Activated B cell treated with CpG ODN at 0.5 μM for 24 hours (primary cell): ENCODE measurements at regions not wholly inside any gene's neighbourhood (a gene's known extent, or its start where the extent isn't known, plus 50 kb on each side); places are given as distances from the start of the nearest gene placed in this dataset.

Experiments
- ATAC-seq: fragments of 200-7000 bp; cut with Tn5 transposase; one replicate; pipeline ENCODE4 v1.10.0; 2021; ENCODE audit warnings: low read depth, mild to moderate bottlenecking, moderate library complexity
- CTCF ChIA-PET: fragments of 350-600 bp; sonication (Branson Sonifier 250); formaldehyde crosslinking; loops from one replicate; lab custom pipeline; 2021; ENCODE audit warnings: antibody characterized with exemption; lab: Charles Lee
- POLR2A ChIA-PET: fragments of 350-600 bp; sonication (Branson Sonifier 250); formaldehyde crosslinking; loops from one replicate; lab custom pipeline; 2021; ENCODE audit warnings: antibody characterized with exemption; lab: Charles Lee
- DNase-seq: peaks from one replicate; pipeline ENCODE4 v3.0.0; 2022
- H3K27ac Mint-ChIP-seq: one replicate; pipeline ENCODE4 v1.8.0; 2020; ENCODE audit warnings: mixed read lengths
- H3K27me3 Mint-ChIP-seq: one replicate; pipeline ENCODE4 v1.8.0; 2021; ENCODE audit warnings: mixed read lengths
- H3K36me3 Mint-ChIP-seq: one replicate; pipeline ENCODE4 v1.8.0; 2021; ENCODE audit warnings: low read depth, mixed read lengths
- H3K4me1 Mint-ChIP-seq: one replicate; pipeline ENCODE4 v1.8.0; 2021; ENCODE audit warnings: mixed read lengths
- H3K4me3 Mint-ChIP-seq: one replicate; pipeline ENCODE4 v1.8.0; 2020; ENCODE audit warnings: mild to moderate bottlenecking, mixed read lengths
- H3K9me3 Mint-ChIP-seq: one replicate; pipeline ENCODE4 v1.8.0; 2020; ENCODE audit warnings: mixed read lengths
- CTCF ChIP-seq: fragments of 200-600 bp; IDR thresholded peaks from one replicate; pipeline ENCODE4 v1.8.0; 2022; ENCODE audit warnings: antibody characterized with exemption, mild to moderate bottlenecking
- intact Hi-C: fragments of 100-400 bp; cut with micrococcal nuclease; formaldehyde crosslinking; loops from one replicate; pipeline ENCODE4 v1.15.1; 2024

GRCh38 chr5:86765778-86766502, 148.2 kb downstream of the COX7C start:
- no peaks in the 10 kb centered on the region for H3K36me3 Mint-ChIP-seq
- H3K27me3 Mint-ChIP-seq: no peaks in the 10 kb centered on the region
- intact Hi-C loops: no loop called here
- ChIA-PET POLR2A (no interaction called here), CTCF (no interaction called here)
- TF ChIP-seq CTCF: no peak
- no peak for DNase-seq
- H3K4me1 Mint-ChIP-seq: no peaks in the 10 kb centered on the region
- H3K9me3 Mint-ChIP-seq: no peaks in the 10 kb centered on the region
- no peak overlapping the region for H3K27ac Mint-ChIP-seq
- no peak for ATAC-seq
- H3K4me3 Mint-ChIP-seq: no peak overlapping the region

- ChIA-PET POLR2A (no interaction called here), CTCF (no interaction called here)
- intact Hi-C loops: no loop called here
- Mint-ChIP-seq H3K4me3 (no peak overlapping the region), H3K9me3 (peaks cover 3% of the 10 kb centered on the region), H3K27me3 (no peaks in the 10 kb centered on the region), H3K4me1 (no peaks in the 10 kb centered on the region), H3K27ac (no peak overlapping the region), H3K36me3 (no peaks in the 10 kb centered on the region)
- no peak for ATAC-seq
- no peak for DNase-seq
- TF ChIP-seq CTCF: no peak
Observed at GRCh38 chr5:86768699-86769202, 151.0 kb downstream of the COX7C start.

- CTCF ChIA-PET: no interaction called here
- Mint-ChIP-seq H3K27me3 (no peaks in the 10 kb centered on the region), H3K9me3 (peaks cover 3% of the 10 kb centered on the region), H3K27ac (no peak overlapping the region), H3K4me1 (no peaks in the 10 kb centered on the region), H3K36me3 (no peaks in the 10 kb centered on the region), H3K4me3 (no peak overlapping the region)
- DNase-seq: no peak
- POLR2A ChIA-PET: no interaction called here
- no peak for TF ChIP-seq CTCF
- ATAC-seq: no peak
- intact Hi-C loops: no loop called here
Observed at GRCh38 chr5:86780018-86780417, 162.3 kb downstream of the COX7C start.

- H3K27me3 Mint-ChIP-seq: no peaks in the 10 kb centered on the region
- no peak for TF ChIP-seq CTCF
- ATAC-seq: no peak
- ChIA-PET POLR2A (no interaction called here), CTCF (no interaction called here)
- no peak overlapping the region for H3K27ac Mint-ChIP-seq
- no peak overlapping the region for H3K4me3 Mint-ChIP-seq
- intact Hi-C loops: no loop called here
- DNase-seq: no peak
- H3K9me3 Mint-ChIP-seq: no peaks in the 10 kb centered on the region
- H3K36me3 Mint-ChIP-seq: no peaks in the 10 kb centered on the region
- H3K4me1 Mint-ChIP-seq: no peaks in the 10 kb centered on the region
Observed at GRCh38 chr5:86786955-86787354, 169.2 kb downstream of the COX7C start.

GRCh38 chr5:86795659-86796058, 177.9 kb downstream of the COX7C start:
- intact Hi-C loops: no loop called here
- Mint-ChIP-seq H3K4me1 (no peaks in the 10 kb centered on the region), H3K9me3 (no peaks in the 10 kb centered on the region), H3K27ac (no peak overlapping the region), H3K27me3 (no peaks in the 10 kb centered on the region), H3K4me3 (no peak overlapping the region), H3K36me3 (no peaks in the 10 kb centered on the region)
- ATAC-seq (no peak), DNase-seq (no peak)
- CTCF ChIA-PET: no interaction called here
- TF ChIP-seq CTCF: no peak
- POLR2A ChIA-PET: no interaction called here
